ENCODE measurements at regions not wholly inside any gene's neighbourhood (a gene's known extent, or its start where the extent isn't known, plus 50 kb on each side); places are given as distances from the start of the nearest gene placed in this dataset.

DNA sequence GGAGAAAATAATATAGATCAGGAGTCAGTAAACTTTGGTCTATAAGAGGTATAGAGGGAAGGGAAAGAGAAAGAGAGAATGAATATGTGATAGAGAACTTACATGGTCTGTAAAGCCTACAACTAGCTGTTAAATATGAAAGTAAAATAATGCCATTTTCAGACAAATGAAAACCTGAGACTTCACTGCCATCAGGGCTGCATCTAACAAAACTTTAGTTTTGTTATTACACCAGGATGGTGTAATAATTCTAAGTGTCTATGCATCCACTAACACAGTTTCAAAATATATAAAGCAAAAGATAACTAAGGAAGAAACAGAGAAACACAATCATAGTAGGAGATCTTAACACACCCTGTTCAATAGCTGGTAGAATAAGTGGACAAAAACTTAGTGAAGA, 217.7 kb downstream of the KLF13 start:
- no peak for ATAC-seq (ENCODE audit: low read depth)
- no peak overlapping the region for H3K27ac Mint-ChIP-seq
- H3K4me3 Mint-ChIP-seq: no peak overlapping the region
- no peaks in the 10 kb centered on the region for H3K4me1 Mint-ChIP-seq
- no peak for DNase-seq (ENCODE audit: low spot score in 2 of 2)
- H3K9me3 Mint-ChIP-seq: no peaks in the 10 kb centered on the region
- peaks cover 17% of the 10 kb centered on the region for H3K27me3 Mint-ChIP-seq
- no peaks in the 10 kb centered on the region for H3K36me3 Mint-ChIP-seq

GRCh38 chr15:31545257-31545656, 218.6 kb downstream of the KLF13 start:
- Mint-ChIP-seq H3K4me3 (no peak overlapping the region), H3K4me1 (no peaks in the 10 kb centered on the region), H3K36me3 (no peaks in the 10 kb centered on the region), H3K9me3 (no peaks in the 10 kb centered on the region), H3K27me3 (peaks cover 16% of the 10 kb centered on the region), H3K27ac (no peak overlapping the region)
- ATAC-seq (ENCODE audit: low read depth) (no peak), DNase-seq (ENCODE audit: low spot score in 2 of 2) (no peak)

GRCh38 chr15:31550211-31550977, 223.8 kb downstream of the KLF13 start:
- Mint-ChIP-seq H3K27ac (no peak overlapping the region), H3K36me3 (no peaks in the 10 kb centered on the region), H3K4me1 (no peaks in the 10 kb centered on the region), H3K27me3 (peaks cover 16% of the 10 kb centered on the region), H3K4me3 (no peak overlapping the region), H3K9me3 (no peaks in the 10 kb centered on the region)
- no peak for ATAC-seq (ENCODE audit: low read depth)
- no peak for DNase-seq (ENCODE audit: low spot score in 2 of 2)

- Mint-ChIP-seq H3K27ac (no peak overlapping the region), H3K27me3 (peaks cover 16% of the 10 kb centered on the region), H3K9me3 (no peaks in the 10 kb centered on the region), H3K36me3 (no peaks in the 10 kb centered on the region), H3K4me3 (no peak overlapping the region), H3K4me1 (no peaks in the 10 kb centered on the region)
- DNase-seq (ENCODE audit: low spot score in 2 of 2): no peak
- no peak for ATAC-seq (ENCODE audit: low read depth)
These were observed 224.7 kb downstream of the KLF13 start for GRCh38 chr15:31551323-31551722.

DNA sequence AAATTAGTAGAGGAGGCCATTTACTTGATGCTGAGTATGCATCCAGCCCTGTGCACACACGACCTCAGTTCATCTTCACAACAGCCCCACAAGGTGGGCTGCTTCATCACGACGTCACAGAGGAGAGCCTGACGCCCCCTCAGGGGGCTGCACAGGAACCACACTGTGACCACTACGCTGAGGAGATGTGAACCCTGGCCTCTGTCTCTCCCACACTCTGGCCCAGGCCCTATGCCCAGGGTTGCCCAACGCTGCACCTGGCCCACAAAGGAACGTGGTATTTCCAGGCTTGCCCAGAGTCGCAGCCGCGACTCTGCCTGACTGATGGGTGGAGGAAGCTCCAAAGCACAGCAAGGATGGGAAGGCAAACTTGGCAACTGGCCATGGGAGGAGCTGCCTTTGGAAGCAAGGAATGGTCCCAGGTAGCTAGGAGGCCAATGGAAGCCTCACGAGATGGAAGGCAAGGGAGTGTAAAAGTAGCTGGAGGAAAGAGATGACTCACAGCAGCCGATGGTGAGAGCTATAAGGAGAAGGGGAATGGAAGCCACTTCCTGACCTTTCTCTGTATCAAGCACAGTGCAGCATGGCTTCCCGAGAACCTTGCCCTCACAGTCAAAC, 226.0 kb downstream of the KLF13 start:
- Mint-ChIP-seq H3K9me3 (no peaks in the 10 kb centered on the region), H3K27ac (no peak overlapping the region), H3K36me3 (no peaks in the 10 kb centered on the region), H3K4me1 (no peaks in the 10 kb centered on the region), H3K4me3 (no peak overlapping the region), H3K27me3 (peaks cover 19% of the 10 kb centered on the region)
- no peak for ATAC-seq (ENCODE audit: low read depth)
- DNase-seq (ENCODE audit: low spot score in 2 of 2): no peak

- ATAC-seq (ENCODE audit: low read depth) (no peak), DNase-seq (ENCODE audit: low spot score in 2 of 2) (no peak)
- H3K4me1 Mint-ChIP-seq: no peaks in the 10 kb centered on the region
- H3K9me3 Mint-ChIP-seq: no peaks in the 10 kb centered on the region
- peaks cover 12% of the 10 kb centered on the region for H3K27me3 Mint-ChIP-seq
- H3K4me3 Mint-ChIP-seq: no peak overlapping the region
- H3K27ac Mint-ChIP-seq: no peak overlapping the region
- H3K36me3 Mint-ChIP-seq: no peaks in the 10 kb centered on the region
These were observed 227.6 kb downstream of the KLF13 start for GRCh38 chr15:31554261-31554660.

- no peaks in the 10 kb centered on the region for H3K4me1 Mint-ChIP-seq
- H3K9me3 Mint-ChIP-seq: no peaks in the 10 kb centered on the region
- H3K4me3 Mint-ChIP-seq: no peak overlapping the region
- no peaks in the 10 kb centered on the region for H3K36me3 Mint-ChIP-seq
- DNase-seq (ENCODE audit: low spot score in 2 of 2) (no peak), ATAC-seq (ENCODE audit: low read depth) (no peak)
- H3K27ac Mint-ChIP-seq: no peak overlapping the region
- peaks cover 10% of the 10 kb centered on the region for H3K27me3 Mint-ChIP-seq
These were observed 228.4 kb downstream of the KLF13 start for GRCh38 chr15:31555022-31555421.

- DNase-seq (ENCODE audit: low spot score in 2 of 2): no peak
- Mint-ChIP-seq H3K27me3 (peaks cover 10% of the 10 kb centered on the region), H3K4me3 (no peak overlapping the region), H3K36me3 (no peaks in the 10 kb centered on the region), H3K9me3 (no peaks in the 10 kb centered on the region), H3K4me1 (no peaks in the 10 kb centered on the region), H3K27ac (no peak overlapping the region)
- no peak for ATAC-seq (ENCODE audit: low read depth)
These were observed 230.0 kb downstream of the KLF13 start for GRCh38 chr15:31556494-31557150.

- Mint-ChIP-seq H3K27me3 (peaks cover 10% of the 10 kb centered on the region), H3K4me1 (no peaks in the 10 kb centered on the region), H3K9me3 (no peaks in the 10 kb centered on the region), H3K27ac (no peak overlapping the region), H3K4me3 (no peak overlapping the region), H3K36me3 (no peaks in the 10 kb centered on the region)
- ATAC-seq (ENCODE audit: low read depth): no peak
- no peak for DNase-seq (ENCODE audit: low spot score in 2 of 2)
These were observed 231.3 kb downstream of the KLF13 start for GRCh38 chr15:31557899-31558298.

- H3K27ac Mint-ChIP-seq: no peak overlapping the region
These were observed 232.2 kb downstream of the KLF13 start for GRCh38 chr15:31558840-31559239.

DNA sequence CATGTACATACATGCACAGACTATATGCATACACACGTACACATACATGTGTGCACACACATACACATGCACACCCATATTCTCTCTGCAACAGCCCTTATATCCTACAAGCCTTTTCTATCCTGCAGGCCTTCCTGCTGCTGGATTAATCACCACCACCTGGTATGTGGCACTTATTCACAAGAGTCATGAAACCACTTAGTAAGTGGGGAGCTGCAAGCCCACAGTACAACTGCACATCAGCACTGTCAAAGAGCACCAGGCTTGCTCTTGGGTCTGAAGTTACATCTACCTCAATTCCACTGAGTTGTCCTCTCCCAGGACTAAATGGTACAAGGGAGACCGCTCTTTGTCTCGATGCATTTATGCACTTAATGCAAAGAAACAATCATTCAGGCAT, 233.2 kb downstream of the KLF13 start:
- no peak overlapping the region for H3K27ac Mint-ChIP-seq
- H3K36me3 Mint-ChIP-seq: no peaks in the 10 kb centered on the region
- H3K4me3 Mint-ChIP-seq: no peak overlapping the region
- H3K27me3 Mint-ChIP-seq: peaks cover 4% of the 10 kb centered on the region
- no peak for DNase-seq (ENCODE audit: low spot score in 2 of 2)
- no peaks in the 10 kb centered on the region for H3K9me3 Mint-ChIP-seq
- ATAC-seq (ENCODE audit: low read depth): no peak
- H3K4me1 Mint-ChIP-seq: no peaks in the 10 kb centered on the region

More at GRCh38 chr15:31558840-31559239, 232.2 kb downstream of the KLF13 start:
- no peak for DNase-seq (ENCODE audit: low spot score in 2 of 2)
- no peak for ATAC-seq (ENCODE audit: low read depth)
- H3K4me1 Mint-ChIP-seq: no peaks in the 10 kb centered on the region
- H3K36me3 Mint-ChIP-seq: no peaks in the 10 kb centered on the region
- H3K9me3 Mint-ChIP-seq: no peaks in the 10 kb centered on the region
- H3K4me3 Mint-ChIP-seq: no peak overlapping the region
- peaks cover 6% of the 10 kb centered on the region for H3K27me3 Mint-ChIP-seq

GRCh38 chr15:31560643-31561042, 234.0 kb downstream of the KLF13 start:
- Mint-ChIP-seq H3K36me3 (no peaks in the 10 kb centered on the region), H3K9me3 (no peaks in the 10 kb centered on the region), H3K4me1 (no peaks in the 10 kb centered on the region), H3K4me3 (no peak overlapping the region), H3K27me3 (peaks cover 3% of the 10 kb centered on the region), H3K27ac (no peak overlapping the region)
- no peak for ATAC-seq (ENCODE audit: low read depth)
- DNase-seq (ENCODE audit: low spot score in 2 of 2): no peak

DNA sequence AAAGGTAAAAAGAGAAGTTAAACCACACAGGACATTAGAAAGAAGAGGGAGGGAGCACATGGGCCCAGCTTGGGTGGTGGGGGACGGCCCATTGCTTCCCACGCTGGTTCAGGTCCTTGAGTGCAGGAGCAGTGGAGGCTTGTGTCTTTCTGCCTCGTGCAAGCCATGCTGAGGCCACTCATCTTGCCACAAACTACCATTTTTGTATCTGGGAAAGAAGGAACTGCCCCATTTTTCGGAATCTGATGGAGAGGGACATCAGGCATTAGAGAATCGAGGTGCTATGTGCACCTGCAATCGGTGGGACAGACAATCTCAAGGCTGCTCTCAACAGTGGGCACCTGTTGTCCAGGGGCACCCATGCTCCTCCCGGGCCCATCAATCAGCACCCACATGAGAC, 234.5 kb downstream of the KLF13 start:
- Mint-ChIP-seq H3K4me1 (no peaks in the 10 kb centered on the region), H3K36me3 (no peaks in the 10 kb centered on the region)
- no peak for ATAC-seq (ENCODE audit: low read depth)

DNA sequence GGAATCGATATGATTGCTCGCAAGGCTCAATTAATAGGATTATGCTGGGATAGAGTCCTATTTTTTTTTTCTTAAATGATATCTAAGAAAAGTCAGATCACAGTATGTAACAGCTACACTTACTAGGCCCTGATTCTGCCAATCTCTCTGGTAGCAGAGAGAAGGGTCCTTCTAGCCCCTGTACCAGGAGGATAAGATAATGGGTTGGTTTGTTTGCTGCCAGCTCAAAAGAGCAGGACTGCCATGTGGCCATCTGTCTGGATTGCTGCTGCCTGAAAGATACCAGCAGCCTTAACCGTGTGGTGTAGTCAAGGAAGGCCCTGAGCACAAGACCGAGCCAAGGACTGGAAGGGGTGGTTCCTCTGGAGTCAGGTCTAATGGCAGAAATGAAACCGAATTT, 236.4 kb downstream of the KLF13 start:
- Mint-ChIP-seq H3K4me3 (no peak overlapping the region), H3K27me3 (no peaks in the 10 kb centered on the region), H3K4me1 (no peaks in the 10 kb centered on the region), H3K36me3 (no peaks in the 10 kb centered on the region), H3K9me3 (peaks cover 4% of the 10 kb centered on the region), H3K27ac (no peak overlapping the region)
- DNase-seq (ENCODE audit: low spot score in 2 of 2) (no peak), ATAC-seq (ENCODE audit: low read depth) (no peak)

More for the DNA sequence above, 234.5 kb downstream of the KLF13 start:
- H3K4me3 Mint-ChIP-seq: no peak overlapping the region
- H3K27ac Mint-ChIP-seq: no peak overlapping the region
- peaks cover 3% of the 10 kb centered on the region for H3K27me3 Mint-ChIP-seq
- DNase-seq (ENCODE audit: low spot score in 2 of 2): no peak
- no peaks in the 10 kb centered on the region for H3K9me3 Mint-ChIP-seq

All from memory B cell (primary cell).